Midbrain (tissue), 1 donor: ENCODE measurements at regions not wholly inside any gene's neighbourhood (a gene's known extent, or its start where the extent isn't known, plus 50 kb on each side); places are given as distances from the start of the nearest gene placed in this dataset.
"Not testable (repeated sequence)": the region's sequence is repeated elsewhere in the genome, so short reads cannot be mapped to it uniquely, and the experiment has no call there.

ENCODE experiments used
- DNase-seq: peaks from one replicate; lab custom pipeline; 2025; lab: John Stamatoyannopoulos, UW

GRCh38 chr3:177394231-177395024 is 197.1 kb upstream of the TBL1XR1 start:
- not testable (repeated sequence) for DNase-seq

- DNase-seq, result no peak
These were observed 199.5 kb upstream of the TBL1XR1 start for GRCh38 chr3:177396733-177397132.

- no peak for DNase-seq
These were observed 204.1 kb upstream of the TBL1XR1 start for GRCh38 chr3:177401375-177401774.

- DNase-seq, result no peak
These were observed 205.3 kb upstream of the TBL1XR1 start for GRCh38 chr3:177402533-177402932.

- DNase-seq, result no peak
These were observed 207.9 kb upstream of the TBL1XR1 start for GRCh38 chr3:177405191-177405672.

- no peak for DNase-seq
These were observed 213.4 kb upstream of the TBL1XR1 start for GRCh38 chr3:177410730-177411129.

- no peak for DNase-seq
These were observed 213.9 kb upstream of the TBL1XR1 start for GRCh38 chr3:177411201-177411600.

GRCh38 chr3:177412677-177413170 is 215.4 kb upstream of the TBL1XR1 start:
- DNase-seq, result not testable (repeated sequence)

GRCh38 chr3:177414093-177414492 is 216.8 kb upstream of the TBL1XR1 start:
- DNase-seq, result no peak

GRCh38 chr3:177418787-177419186 is 221.5 kb upstream of the TBL1XR1 start:
- no peak for DNase-seq

GRCh38 chr3:177419904-177420601 is 222.8 kb upstream of the TBL1XR1 start:
- no peak for DNase-seq

GRCh38 chr3:177420651-177421480 is 223.6 kb upstream of the TBL1XR1 start:
- DNase-seq, result no peak

GRCh38 chr3:177421481-177421785 is 224.2 kb upstream of the TBL1XR1 start:
- no peak for DNase-seq

GRCh38 chr3:177424521-177424920 is 227.2 kb upstream of the TBL1XR1 start:
- DNase-seq, result no peak

GRCh38 chr3:177425042-177425441 is 227.8 kb upstream of the TBL1XR1 start:
- no peak for DNase-seq

- no peak for DNase-seq
These were observed 229.0 kb upstream of the TBL1XR1 start for GRCh38 chr3:177426106-177426877.

- no peak for DNase-seq
These were observed 229.7 kb upstream of the TBL1XR1 start for GRCh38 chr3:177426878-177427495.

- no peak for DNase-seq
These were observed 230.3 kb upstream of the TBL1XR1 start for GRCh38 chr3:177427540-177427939.

- no peak for DNase-seq
These were observed 231.8 kb upstream of the TBL1XR1 start for GRCh38 chr3:177429079-177429478.

- no peak for DNase-seq
These were observed 232.5 kb upstream of the TBL1XR1 start for GRCh38 chr3:177429771-177430170.

- DNase-seq, result no peak
These were observed 233.4 kb upstream of the TBL1XR1 start for GRCh38 chr3:177430653-177431052.
